ENCODE measurements at regions not wholly inside any gene's neighbourhood (a gene's known extent, or its start where the extent isn't known, plus 50 kb on each side); places are given as distances from the start of the nearest gene placed in this dataset.

- TF ChIP-seq CTCF (IDR thresholded peaks at IDR 0.05) (no peak), POLR2AphosphoS5 (IDR thresholded peaks at IDR 0.05) (no peak)
These were observed 464.3 kb downstream of the GADD45G start for GRCh38 chr9:90069085-90069484.
